Activated CD8-positive, alpha-beta memory T cell treated with anti-CD3 and anti-CD28 coated beads for 48 hours (primary cell): ENCODE measurements at regions not wholly inside any gene's neighbourhood (a gene's known extent, or its start where the extent isn't known, plus 50 kb on each side); places are given as distances from the start of the nearest gene placed in this dataset.

Experiments
- DNase-seq, 3 experiments: peaks; one replicate each; pipeline ENCODE4 v3.0.0-alpha.2; 2020; ENCODE audit warnings: low read depth in 2 of 3, low spot score in 2 of 3

DNA sequence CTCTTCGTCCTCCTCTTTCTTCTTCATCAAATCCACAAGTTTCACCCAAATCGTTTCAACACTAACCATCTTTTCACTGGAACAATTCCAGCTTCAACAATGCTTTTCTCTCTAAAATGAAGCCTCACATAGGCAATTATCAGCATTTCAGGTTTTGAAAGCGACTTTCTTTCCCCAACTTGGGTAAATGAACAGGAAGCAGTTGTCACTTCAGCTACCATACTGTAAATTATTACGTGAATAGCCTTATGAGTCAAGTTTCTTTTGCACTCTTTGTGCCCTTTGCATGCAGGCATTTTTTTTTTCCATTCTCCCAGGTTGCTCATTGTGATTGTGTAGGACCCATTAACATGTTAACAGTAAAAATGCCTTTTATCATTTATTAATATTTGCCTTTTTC is 121.7 kb upstream of the BTBD3 start:
- DNase-seq, result no peak

DNA sequence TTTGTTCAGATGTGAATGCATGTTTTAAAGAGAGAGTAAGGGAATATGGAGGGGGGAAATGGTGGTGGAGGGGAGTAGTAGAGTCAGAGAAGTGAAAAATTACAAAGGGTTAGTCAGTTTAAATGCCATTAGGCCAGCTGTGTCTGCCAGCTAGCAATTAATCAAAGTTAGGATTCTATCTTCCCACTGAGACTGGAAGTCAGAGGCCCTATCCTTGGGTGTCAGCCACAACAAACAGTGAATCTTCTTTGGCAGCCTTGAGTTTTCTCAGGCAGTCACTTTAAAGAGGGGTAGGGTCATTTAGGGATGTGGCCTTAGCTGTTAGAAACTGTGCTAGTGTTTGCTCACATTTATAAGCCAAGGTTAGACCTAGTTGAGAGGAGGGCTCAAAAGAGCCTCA is 120.5 kb upstream of the BTBD3 start:
- DNase-seq, result no peak

DNA sequence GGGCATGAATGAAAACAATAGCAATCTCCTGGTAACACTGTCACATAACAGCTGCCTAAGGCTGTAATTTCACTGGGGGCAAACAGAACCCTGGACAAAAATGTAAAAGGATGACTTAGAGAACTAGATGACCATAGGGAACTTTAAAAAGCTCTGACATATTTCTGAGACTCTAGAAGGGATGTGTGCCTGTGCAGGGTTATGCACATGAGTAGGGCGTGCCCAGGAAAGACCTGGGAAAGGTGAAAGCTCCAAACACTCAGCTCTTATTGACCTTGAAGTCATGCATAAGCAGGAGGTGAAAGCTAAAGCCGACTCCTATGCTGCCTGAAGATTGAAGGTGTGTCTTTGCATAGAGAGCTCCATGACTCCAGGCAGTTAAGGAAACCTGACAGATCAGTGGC is 118.4 kb upstream of the BTBD3 start:
- no peak for DNase-seq

DNA sequence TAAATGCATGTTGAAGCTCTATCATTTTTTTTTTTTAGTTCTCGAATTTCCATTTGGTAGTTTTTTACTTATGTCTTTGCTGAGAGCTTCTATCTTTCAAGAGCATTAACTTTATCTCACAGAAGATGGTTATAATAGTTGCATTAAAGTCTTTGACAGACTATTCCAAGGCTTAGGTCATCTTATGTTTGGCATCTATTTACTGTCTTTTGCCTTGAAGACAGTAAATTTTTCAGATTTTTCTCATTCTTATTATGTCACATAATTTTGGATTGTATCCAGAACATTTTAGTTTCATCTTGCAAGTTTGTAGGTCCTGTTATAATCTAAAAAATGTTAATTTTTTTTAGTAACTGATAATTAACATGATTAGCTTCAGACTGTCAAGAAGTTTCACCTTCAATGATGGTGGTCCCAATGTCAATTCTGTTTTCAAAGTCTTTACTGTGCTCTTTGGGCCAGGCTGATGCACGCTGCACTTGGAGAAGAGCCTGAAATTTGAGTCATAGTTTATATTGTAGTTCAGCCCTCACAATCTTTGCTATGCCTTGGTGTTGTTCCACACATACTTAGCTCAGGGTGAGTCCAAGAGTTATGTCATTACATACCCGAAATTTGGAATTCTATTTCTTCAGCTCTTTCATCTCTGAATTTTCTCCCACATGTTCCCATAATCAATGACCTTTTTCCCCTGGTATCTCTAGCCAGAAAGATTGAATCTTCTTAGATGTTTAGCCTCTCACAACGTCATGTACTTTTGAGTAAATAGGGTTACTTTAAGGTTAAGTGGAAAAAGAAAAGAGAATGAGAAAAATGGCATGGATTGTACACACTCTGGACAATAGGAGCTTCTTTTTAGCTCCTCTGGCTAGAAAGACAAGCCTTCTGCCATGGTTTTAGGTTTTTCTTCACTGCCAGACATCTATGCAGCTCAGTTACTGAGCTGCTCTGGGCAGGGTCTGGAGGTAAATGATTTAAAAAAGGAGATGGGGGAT is 110.3 kb upstream of the BTBD3 start:
- no peak for DNase-seq

DNA sequence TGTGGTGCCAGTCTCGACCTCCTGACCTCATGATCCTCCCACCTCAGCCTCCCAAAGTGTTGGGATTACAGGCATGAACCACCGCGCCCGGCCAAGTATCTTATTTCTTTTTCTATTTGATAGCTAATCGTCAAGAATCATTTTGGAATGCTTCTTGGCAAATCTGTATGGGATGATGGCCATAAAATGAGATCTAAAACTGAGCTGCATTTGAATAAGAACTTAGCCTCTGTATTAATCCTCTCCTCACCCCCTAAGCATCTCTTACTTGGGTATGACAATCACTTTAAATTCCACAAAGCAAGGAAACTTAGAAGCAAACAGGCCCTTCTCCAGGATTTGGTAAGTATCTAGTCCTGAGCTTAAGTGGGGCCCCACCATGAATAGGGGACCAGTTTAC is 108.9 kb upstream of the BTBD3 start:
- no peak for DNase-seq

DNA sequence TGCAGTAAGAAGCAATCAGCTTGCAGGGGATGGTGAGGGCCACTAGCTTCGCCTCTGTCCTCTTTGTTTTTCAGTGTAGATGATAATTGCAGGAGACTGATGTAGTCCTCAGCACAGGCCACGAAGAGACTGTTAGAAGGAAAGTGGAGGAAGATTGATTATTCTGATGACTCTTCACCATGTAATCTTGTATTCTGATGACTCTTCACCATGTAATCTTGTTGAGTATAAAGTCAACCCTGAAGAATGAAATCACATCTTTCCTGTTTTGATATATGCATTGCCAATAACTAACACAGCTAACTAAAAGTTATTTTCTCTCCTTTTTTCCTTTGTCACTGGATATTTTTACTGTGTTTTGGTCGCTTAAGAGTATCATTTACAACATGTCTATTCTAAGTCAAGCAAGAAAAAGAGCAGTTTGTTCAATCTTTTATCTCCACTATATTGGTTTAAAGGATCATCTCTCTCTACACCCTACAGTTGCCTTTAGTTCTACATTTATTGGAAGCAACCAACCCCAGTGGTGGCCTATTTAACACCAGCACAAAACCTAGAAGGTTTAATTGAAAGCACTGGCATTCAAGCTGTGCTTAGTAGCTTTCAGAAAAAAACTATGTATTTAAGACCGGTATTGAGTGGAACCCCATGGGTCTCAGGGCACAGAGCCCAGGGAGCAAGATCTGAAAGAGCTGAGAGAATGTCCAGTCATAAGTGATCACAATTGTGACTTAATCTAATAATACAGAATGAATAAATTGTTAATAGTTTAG is 107.2 kb upstream of the BTBD3 start:
- DNase-seq, result no peak

DNA sequence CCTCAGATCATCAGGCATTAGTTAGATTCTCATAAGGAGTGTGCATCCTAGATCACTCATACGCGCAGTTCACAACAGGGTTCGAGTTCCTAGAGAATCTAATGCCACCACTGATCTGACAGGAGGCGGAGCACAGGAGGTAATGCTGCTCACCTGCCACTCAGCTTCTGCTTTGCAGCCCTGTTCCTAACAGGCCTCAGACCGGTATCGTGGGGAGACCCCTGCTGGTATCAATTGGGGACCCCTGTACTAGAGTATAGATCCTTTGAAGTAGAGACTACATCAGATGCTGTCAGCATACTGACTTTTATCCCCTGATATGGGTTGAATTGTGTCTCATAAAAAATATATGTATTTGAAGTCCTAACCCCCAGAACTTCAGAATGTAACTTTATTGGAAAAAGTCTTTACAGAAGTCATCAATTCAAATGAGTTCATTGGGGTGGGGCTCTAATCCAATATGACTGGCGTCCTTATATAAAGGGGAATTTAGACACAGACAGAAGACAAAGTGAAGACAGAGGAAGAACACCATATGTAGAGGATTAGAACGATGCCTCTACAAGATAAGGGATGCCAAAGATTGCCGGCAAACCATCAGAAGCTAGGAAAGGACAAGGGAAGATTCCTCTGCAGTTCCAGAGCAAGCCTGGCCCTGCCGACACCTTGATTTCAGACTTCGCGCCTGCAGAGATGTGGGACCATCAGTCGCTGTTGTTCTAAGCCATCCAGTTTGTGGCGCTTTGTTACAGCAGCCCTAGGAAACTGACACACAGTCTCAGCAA is 104.4 kb upstream of the BTBD3 start:
- DNase-seq, result no peak

DNA sequence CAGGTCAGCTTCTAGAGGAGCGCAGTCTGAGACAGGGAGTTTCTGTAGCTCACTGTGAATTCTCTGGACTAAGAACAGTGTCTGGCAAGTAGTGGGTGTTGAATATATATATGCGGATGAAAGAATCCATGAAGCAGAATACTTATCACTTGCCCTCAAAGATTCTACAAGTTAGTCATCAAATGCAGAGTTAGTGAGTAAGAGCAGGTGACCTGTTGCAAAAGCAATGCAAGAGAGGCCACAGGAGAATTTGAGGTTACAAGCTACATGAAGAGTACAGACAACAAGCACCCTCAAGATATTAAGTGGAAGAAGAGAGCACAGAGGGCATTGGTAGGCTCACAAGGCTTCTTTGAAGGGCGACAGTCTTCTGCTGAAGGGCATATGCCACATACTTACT is 103.4 kb upstream of the BTBD3 start:
- no peak for DNase-seq

DNA sequence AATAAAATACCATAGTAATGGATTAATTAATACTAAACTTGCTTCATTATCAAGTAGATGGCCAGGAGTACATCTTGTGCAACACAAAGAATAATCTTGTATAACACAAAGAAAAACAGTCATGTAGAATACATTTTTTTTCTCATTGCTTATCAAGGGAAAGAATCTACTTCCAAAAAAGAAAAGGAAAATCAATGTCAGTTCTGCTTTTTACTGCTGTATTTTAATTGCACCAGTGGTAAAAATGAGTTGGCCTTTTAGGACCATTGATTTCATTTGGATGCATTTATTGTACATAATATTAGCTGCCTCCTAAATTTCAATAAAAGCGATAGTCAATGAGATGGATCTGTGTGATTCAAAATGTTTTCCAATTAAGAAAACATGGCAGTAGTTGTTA is 96.9 kb upstream of the BTBD3 start:
- DNase-seq, result no peak

DNA sequence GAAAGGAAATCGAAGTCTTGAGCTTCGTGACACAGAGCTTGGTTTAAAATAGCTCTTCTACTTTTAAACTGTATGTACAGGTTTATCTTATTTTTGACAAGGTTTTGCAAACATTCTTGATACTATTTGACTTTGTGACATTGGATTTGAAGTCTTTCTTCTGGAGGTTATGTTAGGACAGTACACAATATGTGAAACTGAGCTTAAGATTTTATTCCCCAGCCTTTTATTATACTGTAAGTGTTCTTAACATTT is 95.2 kb upstream of the BTBD3 start:
- no peak for DNase-seq

DNA sequence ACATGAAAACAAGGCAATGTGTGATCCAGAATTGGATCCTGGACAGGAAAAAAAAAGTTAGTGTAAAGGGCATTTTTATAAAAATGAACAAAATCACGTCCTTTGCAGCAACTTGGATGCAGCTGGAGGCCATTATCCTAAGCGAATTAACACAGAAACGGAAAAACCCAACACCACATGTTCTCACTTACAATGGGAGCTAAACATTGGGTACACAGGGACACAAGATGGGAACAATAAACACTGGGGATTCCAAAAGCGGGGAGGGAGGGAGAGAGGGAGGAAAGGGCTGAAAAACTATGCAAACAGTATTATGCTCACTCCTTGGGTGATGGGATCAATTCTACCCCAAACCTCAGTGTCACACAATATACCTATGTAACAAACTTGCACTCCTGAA is 91.4 kb upstream of the BTBD3 start:
- DNase-seq, result no peak

DNA sequence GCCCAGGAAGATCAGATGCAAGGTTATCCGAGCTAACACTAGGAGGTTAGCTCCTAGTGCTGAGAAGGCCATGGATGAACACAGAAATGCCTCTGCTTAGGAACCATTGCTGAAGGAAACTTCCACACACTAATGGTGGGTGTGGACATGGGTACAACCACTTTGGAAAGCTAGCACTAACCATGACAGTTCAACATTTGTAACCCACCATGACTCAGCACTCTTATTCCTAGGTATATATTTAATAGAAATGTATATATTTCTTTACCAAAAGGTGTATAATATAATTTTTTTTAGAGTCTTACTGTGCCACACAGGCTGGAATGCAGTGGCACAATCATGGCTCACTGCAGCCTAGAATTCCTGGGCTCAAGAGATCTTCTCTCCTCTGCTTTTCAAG is 85.3 kb upstream of the BTBD3 start:
- DNase-seq, result no peak

DNA sequence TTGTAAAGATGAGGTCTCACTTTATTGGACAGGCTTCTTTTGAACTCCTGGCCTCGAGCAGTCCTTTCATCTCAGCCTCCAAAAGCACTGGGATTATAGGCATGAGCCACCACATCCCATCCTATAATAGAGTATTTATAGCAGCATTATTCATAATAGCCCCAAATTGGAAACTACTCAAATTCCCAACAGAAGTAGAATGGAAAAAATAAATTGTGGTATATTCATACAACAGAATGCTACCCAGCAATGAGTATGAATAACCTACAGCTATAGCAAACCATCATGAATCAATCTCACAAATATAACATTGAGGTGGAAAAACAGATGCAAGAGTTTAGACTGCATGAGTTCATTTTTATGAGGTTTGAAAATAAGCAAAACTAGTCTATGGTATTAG is 84.8 kb upstream of the BTBD3 start:
- DNase-seq, result no peak

DNA sequence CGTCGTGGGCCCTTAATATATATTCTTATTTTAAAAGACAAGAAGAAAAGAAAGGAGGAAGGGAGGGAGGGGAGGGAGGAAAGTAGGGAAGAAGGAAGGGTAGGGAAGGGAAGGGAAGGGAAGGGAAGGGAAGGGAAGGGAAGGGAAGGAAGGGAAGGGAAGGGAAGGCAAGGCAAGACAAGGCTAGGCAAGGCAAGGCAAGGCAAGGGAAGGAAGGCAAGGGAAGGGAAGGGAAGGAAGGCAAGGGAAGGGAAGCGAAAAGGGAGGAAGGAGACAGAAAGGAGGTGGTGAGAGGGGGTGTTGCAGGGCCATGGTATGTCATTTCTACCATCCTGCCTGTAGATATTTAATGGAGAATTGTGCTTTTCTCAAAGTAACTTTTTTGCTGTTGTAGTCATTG is 83.9 kb upstream of the BTBD3 start:
- no peak for DNase-seq

DNA sequence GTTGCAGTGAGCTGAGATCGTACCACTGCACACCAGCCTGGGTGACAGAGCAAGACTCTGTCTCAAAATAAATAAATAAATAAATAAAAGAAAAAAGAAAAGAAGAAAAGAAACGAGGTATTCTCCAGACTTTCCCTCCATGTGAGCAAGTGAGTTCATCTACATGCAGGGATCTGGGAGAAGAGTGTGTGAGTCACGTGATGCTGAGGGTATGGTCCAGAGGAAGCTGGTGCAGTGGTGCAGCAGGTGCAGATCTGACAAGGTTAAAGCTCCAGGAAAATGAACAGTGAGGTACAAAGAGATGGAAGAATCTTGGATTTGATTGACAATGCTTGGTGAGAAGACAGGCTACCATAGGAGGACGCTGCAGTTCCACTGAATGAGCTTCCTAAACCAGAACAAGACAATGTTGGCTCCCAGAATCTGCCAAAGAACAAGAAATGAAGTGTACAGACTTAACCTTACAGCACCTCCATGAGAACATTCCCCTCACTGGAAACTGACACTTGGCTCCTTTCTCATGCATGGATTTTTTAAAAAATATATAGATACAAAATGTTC is 79.5 kb upstream of the BTBD3 start:
- no peak for DNase-seq

DNA sequence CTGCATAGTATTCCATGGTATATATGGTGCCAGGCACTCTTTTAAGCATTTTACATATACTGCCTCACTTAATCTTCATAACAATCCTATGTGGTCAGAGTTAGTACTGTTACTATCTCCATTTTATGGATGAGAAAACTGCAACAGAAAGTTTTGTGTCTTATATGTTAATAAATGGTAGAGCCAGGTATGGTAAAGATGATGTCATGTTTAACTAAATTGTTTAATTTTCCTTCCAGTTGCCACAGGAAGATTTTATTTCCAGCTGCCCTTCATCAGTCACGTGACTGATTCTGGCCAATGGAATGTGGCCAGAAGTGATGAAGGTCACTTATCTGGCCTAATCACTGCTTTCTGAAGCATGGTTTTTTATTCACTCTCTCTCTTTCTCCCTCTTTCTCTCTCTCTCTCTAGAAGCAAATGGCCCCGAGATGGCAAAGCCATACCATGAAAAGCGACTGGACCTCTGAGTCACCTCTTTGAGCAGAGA is 75.7 kb upstream of the BTBD3 start:
- DNase-seq, result no peak

DNA sequence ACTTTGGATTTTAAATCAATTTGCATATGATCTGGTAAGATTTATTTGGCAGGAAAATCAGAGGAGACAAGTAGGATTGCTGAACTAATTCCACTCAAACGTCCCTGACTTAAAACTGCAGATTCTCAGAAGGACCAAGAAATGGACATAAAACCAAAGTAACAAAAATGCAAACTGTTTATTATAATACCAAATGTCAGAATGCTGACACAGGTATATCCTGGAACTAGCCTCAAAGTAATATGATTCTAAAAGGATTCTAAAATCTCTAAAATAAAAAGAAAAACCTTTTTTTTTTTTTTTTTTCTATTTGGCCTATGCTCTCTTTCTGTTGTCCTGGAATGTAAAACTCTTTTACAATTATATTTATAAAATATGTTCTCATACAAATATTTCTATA is 74.4 kb upstream of the BTBD3 start:
- DNase-seq, result no peak

DNA sequence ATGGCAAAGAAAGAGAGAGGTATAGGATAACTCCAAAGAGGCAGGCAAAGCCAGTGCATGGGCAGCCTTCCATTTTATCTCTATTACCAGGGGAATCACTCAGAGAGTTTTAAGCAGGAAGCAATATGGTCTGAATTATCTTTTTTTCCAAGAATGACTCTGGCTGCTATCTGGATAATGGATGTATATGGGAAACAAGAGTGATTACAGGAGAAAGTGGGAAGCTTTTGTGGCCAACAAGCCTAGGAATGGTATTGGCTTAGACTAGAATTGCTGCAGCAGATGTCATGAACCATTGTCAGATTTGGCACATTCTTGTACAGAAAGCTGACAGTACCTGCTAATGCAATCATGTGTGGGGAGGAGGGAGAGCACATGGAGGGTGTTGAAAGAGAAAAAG is 73.0 kb upstream of the BTBD3 start:
- no peak for DNase-seq

DNA sequence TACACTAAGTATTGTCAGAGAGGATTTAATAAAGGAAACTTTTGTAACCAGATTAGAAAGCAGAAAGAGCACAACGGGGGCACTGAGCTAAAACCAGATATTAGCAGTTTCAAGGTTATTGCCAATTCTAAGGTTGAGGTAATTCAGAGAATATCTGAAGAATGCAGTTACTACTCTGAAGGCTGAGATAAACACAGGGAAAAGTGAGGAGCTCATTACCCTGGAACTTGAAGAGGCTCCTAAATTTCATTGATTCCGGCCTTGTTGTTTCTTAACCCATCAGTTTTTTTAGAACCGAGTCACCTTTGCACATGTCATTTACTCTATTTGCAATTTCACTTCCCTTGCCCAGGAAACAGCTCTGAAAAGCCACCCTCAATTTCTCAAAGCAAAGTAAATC is 72.4 kb upstream of the BTBD3 start:
- no peak for DNase-seq

DNA sequence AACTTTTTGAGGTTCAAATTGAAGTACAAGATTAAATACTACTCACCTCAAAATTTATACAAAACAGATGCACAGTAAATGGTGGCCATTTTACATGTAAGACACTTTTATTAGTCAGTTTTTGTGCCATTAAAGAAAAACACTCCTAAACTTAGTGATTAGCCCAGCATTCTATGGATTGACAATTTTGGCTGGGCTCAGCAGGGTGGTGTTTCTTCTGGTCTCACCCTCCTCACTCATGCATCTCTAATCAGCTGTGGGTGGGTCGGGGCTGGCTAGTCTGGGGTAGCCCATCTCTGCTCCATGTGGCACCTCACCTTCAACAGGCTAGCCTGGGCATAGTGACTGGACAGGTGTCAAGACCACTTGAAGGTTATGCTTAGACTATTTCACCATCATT is 71.6 kb upstream of the BTBD3 start:
- no peak for DNase-seq

DNA sequence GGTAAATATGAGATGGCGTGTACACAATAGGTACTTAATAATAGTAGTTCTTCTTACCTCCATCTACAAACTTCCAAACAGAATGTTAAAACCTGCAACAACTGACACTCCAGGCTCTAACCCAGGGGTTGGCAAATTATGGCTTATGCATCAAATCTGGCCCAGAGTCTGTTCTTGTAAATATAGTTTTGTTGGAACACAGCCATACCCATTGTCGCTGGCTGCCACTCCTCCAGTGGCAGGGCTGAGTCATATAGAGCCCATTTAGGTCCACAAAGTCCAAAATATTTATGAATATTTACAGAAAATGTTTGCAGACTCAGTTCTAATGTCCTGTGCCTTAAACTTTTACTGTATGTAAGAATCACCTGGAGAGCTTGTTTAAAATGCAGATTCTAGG is 69.9 kb upstream of the BTBD3 start:
- no peak for DNase-seq
